ENCODE measurements at regions not wholly inside any gene's neighbourhood (a gene's known extent, or its start where the extent isn't known, plus 50 kb on each side); places are given as distances from the start of the nearest gene placed in this dataset.

- DNase-seq, result no peak
These were observed 125.1 kb upstream of the SLC25A36 start for GRCh38 chr3:140816372-140817195.

DNA sequence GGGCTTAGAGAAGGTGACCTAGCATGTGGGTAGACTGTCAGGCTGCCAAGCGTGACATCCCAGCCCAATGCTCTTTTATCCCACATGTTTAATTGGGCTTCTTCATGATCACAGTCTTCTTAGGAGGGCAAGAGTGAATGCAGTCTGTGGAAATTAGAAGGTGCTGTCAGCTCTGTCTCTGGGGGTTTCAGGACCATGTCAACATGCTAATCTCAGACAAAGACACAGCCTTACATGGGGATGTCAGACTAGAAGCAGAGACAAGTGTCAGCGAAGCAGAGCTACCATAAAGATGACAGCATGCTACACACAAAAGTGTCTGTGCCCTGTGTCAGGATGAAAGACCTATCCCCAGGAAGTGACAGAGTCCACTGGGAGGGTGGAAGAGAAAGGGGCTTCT lies 120.1 kb upstream of the SLC25A36 start:
- no peak for DNase-seq

DNA sequence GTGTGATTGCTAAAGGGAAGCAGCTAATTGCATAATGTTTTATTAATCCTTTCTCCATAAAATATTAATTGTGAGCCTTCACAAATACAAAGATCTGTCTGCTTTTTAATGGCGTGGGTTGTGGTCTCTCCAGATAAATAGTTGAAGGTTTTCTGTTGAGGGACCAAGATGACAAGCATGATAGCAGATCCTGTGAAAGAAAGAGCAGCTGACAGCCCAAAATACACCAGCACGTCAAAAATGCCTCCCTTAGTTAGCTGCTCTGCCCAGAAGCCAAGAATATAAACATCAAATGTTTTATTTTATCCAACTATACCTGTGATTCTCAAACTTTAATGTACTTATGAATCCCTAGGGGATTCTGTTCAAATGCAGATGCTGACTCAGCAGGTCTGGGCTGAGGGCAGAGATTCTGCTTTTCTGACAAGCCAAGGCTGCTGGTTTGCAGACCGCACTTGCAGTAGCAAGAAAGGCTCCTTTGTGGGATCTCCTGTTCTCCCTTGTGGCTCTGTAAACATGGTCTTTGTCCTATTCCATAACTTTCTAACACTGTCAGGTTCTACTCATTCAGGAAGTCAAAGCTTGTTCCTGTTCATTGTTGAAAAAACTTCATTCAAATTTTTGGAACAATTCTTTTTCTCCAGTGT lies 119.1 kb upstream of the SLC25A36 start:
- no peak for DNase-seq

DNA sequence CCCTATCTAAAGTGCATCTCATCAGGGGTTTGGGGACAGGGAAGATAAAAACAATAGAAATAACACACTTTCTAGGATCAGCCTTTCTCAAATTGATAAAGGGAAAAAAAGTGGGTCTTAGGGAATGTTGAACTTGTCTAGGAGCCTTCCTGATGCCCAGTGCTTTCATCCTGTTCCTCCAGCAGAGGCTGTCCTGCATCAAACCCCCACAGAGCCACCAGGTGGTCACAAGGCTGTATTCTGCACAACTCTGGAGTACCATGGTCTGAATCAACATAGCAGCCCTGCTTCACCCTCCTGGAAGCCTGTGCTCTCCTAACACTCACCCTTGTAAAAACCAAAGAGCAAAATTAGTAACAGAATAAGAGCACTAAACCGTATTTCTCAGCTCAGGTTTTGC lies 118.5 kb upstream of the SLC25A36 start:
- DNase-seq, result no peak

DNA sequence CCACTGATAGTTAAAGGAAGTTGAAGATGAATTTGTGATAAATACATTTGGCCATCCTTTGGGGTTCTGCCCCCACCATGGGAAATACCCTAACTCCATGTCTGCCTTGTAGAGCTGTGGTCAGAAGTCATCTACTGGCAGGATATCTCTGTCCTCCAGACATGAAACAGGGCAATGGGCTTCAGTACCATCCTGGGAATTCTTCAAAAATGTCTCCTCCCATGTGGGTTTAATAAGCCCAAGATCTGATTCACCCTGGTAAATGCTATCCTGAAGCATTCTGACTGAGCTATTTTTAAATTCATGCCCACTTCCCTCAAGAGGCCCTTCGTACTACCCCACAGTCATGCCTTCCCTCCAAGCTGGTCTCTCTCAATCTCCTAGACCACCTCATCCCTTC lies 113.7 kb upstream of the SLC25A36 start:
- DNase-seq, result no peak

DNA sequence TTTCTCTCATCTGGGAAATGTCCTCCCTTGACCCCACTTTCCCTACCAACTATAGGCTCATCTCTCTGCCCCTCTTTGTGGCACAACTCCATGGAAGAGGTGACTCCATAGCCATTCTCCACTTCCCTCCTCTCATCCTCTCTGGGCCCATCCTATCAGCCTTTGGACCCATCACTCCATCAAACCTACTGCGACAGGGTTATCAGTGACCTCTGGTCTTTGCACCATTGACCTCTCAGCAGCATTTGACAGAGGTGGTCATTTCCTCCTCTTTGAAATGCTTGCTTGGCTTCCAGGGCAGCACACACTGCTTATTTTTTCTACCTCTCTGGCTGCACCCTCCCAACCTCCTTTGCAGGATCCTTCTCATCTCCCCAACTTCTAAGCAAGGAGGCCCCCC lies 113.1 kb upstream of the SLC25A36 start:
- no peak for DNase-seq

DNA sequence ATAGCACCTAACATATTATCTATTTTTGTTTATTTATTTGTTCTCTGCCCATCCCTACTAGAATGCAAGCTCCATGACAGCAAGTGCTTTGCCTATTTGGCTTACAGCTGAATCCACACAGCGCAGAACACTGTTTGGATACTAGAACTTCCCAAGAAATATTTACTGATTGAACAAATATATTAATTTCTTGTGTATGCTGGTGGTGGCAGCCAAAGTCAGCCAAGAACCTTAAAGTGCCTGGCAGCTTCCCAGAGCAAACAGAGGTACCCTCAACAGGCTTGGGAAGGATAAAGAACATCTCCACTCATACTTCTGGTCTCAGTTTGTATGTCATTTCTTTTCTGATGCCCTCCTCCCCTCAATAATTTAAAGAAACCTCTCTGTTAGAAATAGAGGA lies 111.8 kb upstream of the SLC25A36 start:
- DNase-seq, result no peak

GRCh38 chr3:140830391-140830790 lies 111.2 kb upstream of the SLC25A36 start:
- no peak for DNase-seq

GRCh38 chr3:140832883-140833282 lies 108.8 kb upstream of the SLC25A36 start:
- no peak for DNase-seq

- no peak for DNase-seq
These were observed 107.2 kb upstream of the SLC25A36 start for GRCh38 chr3:140834266-140835037.

GRCh38 chr3:140842984-140843649 lies 98.5 kb upstream of the SLC25A36 start:
- DNase-seq, result no peak

DNA sequence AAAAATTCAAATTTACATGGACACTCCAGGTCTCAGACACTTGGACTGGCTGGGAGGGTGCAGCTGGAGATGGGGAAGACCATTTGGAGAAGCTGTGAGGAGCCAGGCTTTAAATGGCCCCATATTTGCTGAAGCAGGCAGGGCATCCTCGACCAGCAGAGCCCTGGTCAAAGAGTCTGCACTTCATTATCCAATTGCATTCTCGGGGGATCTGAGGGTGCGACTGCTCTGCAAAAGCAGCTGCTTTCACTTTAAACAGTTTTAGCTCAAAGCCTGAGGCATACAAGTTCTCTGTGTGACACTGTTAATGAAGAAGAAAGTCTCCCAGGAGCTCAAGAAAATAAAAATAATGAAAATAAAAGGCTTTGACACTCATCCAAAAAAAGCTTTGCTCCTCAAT lies 98.0 kb upstream of the SLC25A36 start:
- no peak for DNase-seq

DNA sequence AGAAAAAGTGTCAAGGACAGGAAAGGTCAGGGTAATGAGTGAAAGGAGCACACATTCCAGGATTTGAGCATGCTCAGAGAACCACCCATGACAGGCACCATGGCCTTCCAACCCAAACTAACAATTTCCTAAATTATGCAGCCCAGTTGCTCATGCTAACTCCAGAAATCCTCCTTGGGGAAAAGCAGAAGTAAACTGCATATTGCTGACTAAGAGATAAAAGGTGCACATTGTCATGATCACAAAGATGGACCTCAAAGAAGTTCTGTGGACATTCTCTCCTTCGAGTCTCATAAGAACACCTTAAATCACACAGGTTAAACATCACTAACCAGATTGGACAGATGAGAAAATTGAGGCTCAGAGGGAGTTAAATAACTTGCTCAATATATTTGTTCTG lies 97.6 kb upstream of the SLC25A36 start:
- no peak for DNase-seq

GRCh38 chr3:140845882-140846281 lies 95.8 kb upstream of the SLC25A36 start:
- no peak for DNase-seq

DNA sequence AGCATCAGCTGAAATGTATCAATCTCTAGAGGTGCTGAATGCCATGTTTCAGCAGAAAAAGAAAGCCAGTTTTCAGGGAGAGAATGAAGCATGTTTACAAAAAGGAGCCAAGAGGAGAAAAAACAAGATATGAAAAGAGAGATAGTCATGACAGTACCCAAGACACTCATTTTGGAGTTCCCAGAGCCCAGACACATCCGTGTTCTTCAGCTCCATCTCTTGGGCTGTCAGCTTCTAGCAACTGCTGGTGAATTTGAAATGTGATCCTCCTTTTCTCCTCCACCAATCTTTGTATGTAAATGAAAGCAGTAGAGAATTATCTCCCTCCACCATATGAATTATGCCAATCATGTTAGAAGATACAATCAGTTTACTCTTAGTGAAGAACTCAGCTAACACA lies 93.0 kb upstream of the SLC25A36 start:
- no peak for DNase-seq

DNA sequence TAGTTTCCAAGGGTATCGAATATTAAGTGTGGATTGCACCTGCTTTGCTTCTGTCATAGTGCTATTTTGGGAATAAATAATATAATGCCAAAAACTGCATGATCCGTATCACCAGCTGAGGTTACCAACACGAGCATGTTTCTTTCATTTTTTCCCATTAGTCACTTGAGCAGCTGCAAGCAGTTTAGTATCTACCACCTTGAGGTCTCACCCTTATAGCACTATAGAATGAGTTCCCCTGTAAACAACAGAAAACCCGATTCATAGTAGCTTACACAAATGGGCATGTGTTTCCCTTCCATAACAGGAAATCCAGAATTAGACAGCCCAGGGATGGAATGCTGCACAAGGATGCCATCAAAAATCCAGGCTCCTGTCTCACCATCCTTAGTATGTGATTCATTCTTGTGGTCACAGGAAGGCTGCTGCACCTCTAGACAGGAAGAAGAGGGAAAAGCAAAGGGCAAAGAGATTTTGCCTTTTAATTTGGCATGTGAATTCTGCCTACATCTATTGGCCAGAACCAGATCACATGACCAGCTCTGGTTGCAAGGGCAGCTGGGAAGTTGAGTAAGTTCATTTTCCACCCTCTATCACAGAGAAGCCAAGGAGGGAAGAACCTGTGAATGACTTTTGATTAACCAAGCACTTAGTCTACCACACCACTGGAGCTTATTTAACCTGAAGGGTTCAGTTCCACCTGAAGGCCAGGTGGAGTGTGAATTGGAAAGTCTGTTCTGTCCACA lies 91.3 kb upstream of the SLC25A36 start:
- no peak for DNase-seq

DNA sequence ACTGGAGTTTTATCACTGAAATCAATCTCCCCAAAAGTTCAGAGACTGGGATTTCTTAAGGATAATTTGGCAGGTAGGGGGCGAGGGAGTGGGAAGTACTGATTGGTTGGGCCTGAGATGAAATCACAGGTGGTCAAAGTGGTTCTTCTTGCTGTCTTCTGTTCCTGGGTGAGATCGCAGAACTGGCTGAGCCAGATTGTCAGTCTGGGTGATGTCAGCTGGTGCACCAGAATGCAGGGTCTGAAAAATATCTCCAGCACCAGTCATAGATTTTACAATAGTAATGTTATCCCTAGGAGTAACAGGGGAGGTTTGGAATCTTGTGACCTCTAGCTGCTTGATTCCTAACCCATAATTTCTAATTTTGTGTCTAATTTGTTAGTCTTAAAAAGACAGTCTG lies 86.7 kb upstream of the SLC25A36 start:
- no peak for DNase-seq

DNA sequence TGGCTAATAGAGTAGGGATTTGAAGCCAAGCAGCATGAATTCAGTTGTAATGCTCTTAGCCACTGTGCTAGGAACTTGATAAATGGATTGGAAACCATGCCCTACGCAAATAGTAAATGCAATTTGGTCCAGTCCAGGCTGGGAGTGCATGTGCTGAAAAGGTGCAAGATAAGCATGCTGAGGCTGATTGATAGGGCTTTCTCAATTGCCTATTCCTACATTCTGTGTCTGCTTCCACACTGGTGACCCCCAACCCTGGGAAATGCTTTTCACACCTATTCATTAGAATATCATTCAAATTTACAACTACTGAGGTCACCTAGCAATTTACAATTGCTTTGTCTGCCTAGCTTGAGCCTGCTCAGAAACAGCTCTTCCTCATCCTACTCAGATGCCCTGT lies 84.7 kb upstream of the SLC25A36 start:
- no peak for DNase-seq

GRCh38 chr3:140857993-140858392 lies 83.6 kb upstream of the SLC25A36 start:
- no peak for DNase-seq

DNA sequence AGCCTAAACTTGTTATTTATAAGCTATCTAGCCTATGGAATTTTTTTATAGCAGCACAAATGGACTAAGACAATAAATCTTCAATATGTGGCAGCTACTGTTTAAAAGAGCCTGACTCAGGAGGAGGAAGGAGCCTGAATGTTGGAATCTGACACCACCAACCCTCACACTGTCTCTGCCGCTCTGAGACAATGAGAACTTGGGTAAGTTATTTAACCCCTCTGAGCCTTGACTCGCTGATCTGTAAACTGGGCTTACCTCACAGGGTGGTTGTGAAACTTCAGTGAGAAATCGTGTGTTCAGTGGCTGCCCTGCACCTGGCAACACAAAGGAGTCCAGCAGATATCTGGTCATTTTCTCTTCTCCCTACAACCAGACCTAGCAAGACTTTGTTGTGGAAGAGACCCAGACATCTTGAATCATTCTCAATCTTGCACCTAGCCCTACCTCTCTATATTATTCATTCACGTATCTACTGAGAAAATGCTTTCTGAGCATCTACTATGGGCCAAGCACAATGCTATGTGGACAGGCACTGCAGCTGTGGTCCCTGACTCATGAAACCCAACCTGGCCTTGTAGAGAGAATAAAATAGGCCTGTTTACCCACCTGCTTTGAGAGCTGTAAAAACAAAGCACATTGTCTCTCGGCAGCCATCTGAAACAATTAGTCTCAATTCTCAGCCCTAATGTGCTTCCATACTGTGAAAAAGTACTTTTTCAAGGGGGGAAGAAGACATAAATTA lies 81.9 kb upstream of the SLC25A36 start:
- DNase-seq, result no peak

- DNase-seq, result peak; percentile 37
These were observed 78.0 kb upstream of the SLC25A36 start for GRCh38 chr3:140863580-140864009.

GRCh38 chr3:140870351-140870750 lies 71.3 kb upstream of the SLC25A36 start:
- DNase-seq, result no peak

All from CD4-positive, alpha-beta T cell treated with Interleukin-17A for 4 hours (primary cell).